ENCODE measurements at regions not wholly inside any gene's neighbourhood (a gene's known extent, or its start where the extent isn't known, plus 50 kb on each side); places are given as distances from the start of the nearest gene placed in this dataset.

- TF ChIP-seq CTCF (IDR thresholded peaks at IDR 0.05; ENCODE audit: poor library complexity) (no peak), EZH2 (IDR thresholded peaks at IDR 0.05; ENCODE audit: borderline replicate concordance) (no peak), EZH2phosphoT487 (IDR thresholded peaks at IDR 0.05; ENCODE audit: low read depth, severe bottlenecking, unreplicated experiment) (no peak)
Observed at GRCh38 chr10:11687357-11687771, 54.8 kb upstream of the ECHDC3 start.
